Stimulated activated memory B cell treated with anti-CD40 and anti-IgM and Interleukin-4, amounts not matched to agents 10 μg/mL and 1 μg/mL and 100 μg/mL, for 72 hours (primary cell): ENCODE measurements at regions not wholly inside any gene's neighbourhood (a gene's known extent, or its start where the extent isn't known, plus 50 kb on each side); places are given as distances from the start of the nearest gene placed in this dataset.
"Not testable (repeated sequence)": the region's sequence is repeated elsewhere in the genome, so short reads cannot be mapped to it uniquely, and the experiment has no call there.

ENCODE experiments used
- ATAC-seq: fragments of 150-1000 bp; cut with Tn5 transposase; 2 replicates; pipeline ENCODE4 v1.10.0; 2021
- H3K27ac Mint-ChIP-seq: one replicate; pipeline ENCODE4 v1.8.0; 2022; ENCODE audit warnings: mild to moderate bottlenecking, mixed read lengths
- H3K27me3 Mint-ChIP-seq: one replicate; pipeline ENCODE4 v1.8.0; 2022; ENCODE audit warnings: mixed read lengths
- H3K36me3 Mint-ChIP-seq: one replicate; pipeline ENCODE4 v1.8.0; 2022; ENCODE audit warnings: mixed read lengths
- H3K4me1 Mint-ChIP-seq: one replicate; pipeline ENCODE4 v1.8.0; 2022; ENCODE audit warnings: mixed read lengths
- H3K4me3 Mint-ChIP-seq: one replicate; pipeline ENCODE4 v1.8.0; 2022; ENCODE audit warnings: mild to moderate bottlenecking, moderate library complexity, mixed read lengths
- H3K9me3 Mint-ChIP-seq: one replicate; pipeline ENCODE4 v1.8.0; 2022; ENCODE audit warnings: mixed read lengths

- no peaks in the 10 kb centered on the region for H3K36me3 Mint-ChIP-seq
- no peaks in the 10 kb centered on the region for H3K4me1 Mint-ChIP-seq
- H3K27ac Mint-ChIP-seq: no peak overlapping the region
- H3K4me3 Mint-ChIP-seq: no peak overlapping the region
- peaks cover 13% of the 10 kb centered on the region for H3K27me3 Mint-ChIP-seq
- no peak for ATAC-seq
- no peaks in the 10 kb centered on the region for H3K9me3 Mint-ChIP-seq
Observed at GRCh38 chr1:244758708-244759107, 76.8 kb upstream of the COX20 start.

- H3K4me1 Mint-ChIP-seq: no peaks in the 10 kb centered on the region
- ATAC-seq: no peak
- no peak overlapping the region for H3K27ac Mint-ChIP-seq
- H3K27me3 Mint-ChIP-seq: peaks cover 18% of the 10 kb centered on the region
- no peak overlapping the region for H3K4me3 Mint-ChIP-seq
- no peaks in the 10 kb centered on the region for H3K9me3 Mint-ChIP-seq
- no peaks in the 10 kb centered on the region for H3K36me3 Mint-ChIP-seq
Observed at GRCh38 chr1:244759158-244759557, 76.3 kb upstream of the COX20 start.

DNA sequence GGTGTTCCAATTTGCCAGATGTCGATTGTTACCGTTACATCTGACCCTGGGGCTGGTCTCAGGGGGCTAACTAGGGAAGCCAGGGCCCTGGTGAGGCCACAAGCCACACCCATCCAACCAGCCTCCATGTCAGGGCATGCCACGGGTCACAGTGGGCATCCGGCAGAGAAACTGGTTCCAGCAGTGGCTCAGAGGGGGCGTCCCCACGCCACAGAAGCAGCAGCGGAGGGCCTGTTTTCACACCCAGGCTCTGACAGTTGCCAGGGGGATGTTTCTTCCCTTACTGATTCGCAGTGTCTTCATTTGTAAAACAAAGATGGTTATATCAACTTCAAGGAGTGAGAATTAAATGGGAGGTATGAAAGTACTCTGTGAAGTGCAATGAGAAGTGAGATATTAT, 75.0 kb upstream of the COX20 start:
- H3K9me3 Mint-ChIP-seq: no peaks in the 10 kb centered on the region
- no peak for ATAC-seq
- no peak overlapping the region for H3K27ac Mint-ChIP-seq
- H3K27me3 Mint-ChIP-seq: peaks cover 31% of the 10 kb centered on the region
- H3K4me1 Mint-ChIP-seq: no peaks in the 10 kb centered on the region
- no peak overlapping the region for H3K4me3 Mint-ChIP-seq
- no peaks in the 10 kb centered on the region for H3K36me3 Mint-ChIP-seq

- Mint-ChIP-seq H3K36me3 (no peaks in the 10 kb centered on the region), H3K27me3 (peaks cover 38% of the 10 kb centered on the region), H3K4me1 (no peaks in the 10 kb centered on the region), H3K9me3 (no peaks in the 10 kb centered on the region), H3K4me3 (no peak overlapping the region), H3K27ac (no peak overlapping the region)
- no peak for ATAC-seq
Observed at GRCh38 chr1:244761279-244761678, 74.2 kb upstream of the COX20 start.

DNA sequence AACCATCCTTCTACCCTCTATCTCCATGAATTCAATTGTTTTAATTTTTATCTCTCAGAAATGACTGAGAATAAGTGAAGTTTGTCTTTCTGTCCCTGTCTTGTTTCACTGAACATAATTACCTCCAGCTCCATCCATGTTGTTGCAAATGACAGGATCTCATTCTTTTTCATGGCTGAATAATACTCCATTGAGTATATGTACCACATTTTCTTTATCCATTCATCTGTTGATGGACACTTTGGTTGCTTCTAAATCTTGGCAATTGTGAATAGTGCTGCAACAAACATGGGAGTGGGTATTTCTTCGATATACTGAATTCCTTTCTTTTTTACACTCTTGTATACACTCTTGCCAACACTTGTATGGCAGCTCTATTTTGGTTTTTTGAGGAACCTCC, 72.8 kb upstream of the COX20 start:
- Mint-ChIP-seq H3K36me3 (no peaks in the 10 kb centered on the region), H3K4me1 (no peaks in the 10 kb centered on the region), H3K27me3 (peaks cover 51% of the 10 kb centered on the region), H3K4me3 (no peak overlapping the region), H3K27ac (no peak overlapping the region), H3K9me3 (no peaks in the 10 kb centered on the region)
- ATAC-seq: no peak

DNA sequence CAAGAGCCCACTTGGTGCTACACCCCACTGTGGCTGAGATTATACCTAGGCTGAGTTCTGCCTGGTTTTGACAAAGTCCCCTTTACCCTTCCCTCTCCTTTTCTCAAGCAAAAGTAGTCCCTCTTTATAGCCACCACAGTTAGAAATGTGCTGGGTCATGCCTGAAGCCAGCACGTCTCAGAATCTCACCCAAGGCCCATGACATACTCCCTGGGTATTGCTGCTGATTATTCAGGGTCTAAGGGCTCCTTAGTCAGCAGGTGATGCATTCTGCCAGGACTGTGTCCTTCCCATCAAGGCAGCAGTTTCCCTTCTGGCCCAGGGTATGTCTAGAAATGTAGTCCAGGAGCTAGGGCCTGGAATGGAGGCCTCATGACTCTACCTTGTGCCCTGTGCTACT, 67.3 kb upstream of the COX20 start:
- peaks cover 67% of the 10 kb centered on the region for H3K27me3 Mint-ChIP-seq
- ATAC-seq: no peak
- H3K36me3 Mint-ChIP-seq: no peaks in the 10 kb centered on the region
- no peak overlapping the region for H3K4me3 Mint-ChIP-seq
- no peak overlapping the region for H3K27ac Mint-ChIP-seq
- H3K4me1 Mint-ChIP-seq: no peaks in the 10 kb centered on the region
- no peaks in the 10 kb centered on the region for H3K9me3 Mint-ChIP-seq

- H3K27me3 Mint-ChIP-seq: peaks cover 61% of the 10 kb centered on the region
- H3K4me3 Mint-ChIP-seq: no peak overlapping the region
- no peaks in the 10 kb centered on the region for H3K36me3 Mint-ChIP-seq
- no peaks in the 10 kb centered on the region for H3K9me3 Mint-ChIP-seq
- no peak for ATAC-seq
- H3K4me1 Mint-ChIP-seq: no peaks in the 10 kb centered on the region
- H3K27ac Mint-ChIP-seq: no peak overlapping the region
Observed at GRCh38 chr1:244768804-244769203, 66.7 kb upstream of the COX20 start.

DNA sequence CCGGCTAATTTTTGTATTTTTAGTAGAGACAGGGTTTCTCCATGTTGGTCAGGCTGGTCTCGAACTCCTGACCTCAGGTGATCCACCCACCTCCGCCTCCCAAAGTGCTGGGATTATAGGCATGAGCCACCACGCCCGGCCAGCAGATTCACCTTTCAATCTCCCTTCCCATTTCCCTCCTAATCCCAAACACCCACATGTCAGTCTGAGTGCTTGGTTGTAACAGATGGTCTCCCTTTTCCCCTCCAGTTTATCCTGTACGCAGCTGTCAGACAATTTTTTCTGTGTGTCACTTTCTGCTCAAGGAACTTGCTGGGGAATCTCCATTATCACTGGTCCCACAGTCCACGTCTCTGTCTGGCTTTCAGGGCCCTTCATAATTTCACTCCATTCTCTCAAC, 64.9 kb upstream of the COX20 start:
- not testable (repeated sequence) for H3K27ac Mint-ChIP-seq, H3K4me3 Mint-ChIP-seq, ATAC-seq, H3K36me3 Mint-ChIP-seq, H3K9me3 Mint-ChIP-seq, H3K4me1 Mint-ChIP-seq
- peaks cover 44% of the 10 kb centered on the region for H3K27me3 Mint-ChIP-seq

- no peaks in the 10 kb centered on the region for H3K9me3 Mint-ChIP-seq
- H3K27me3 Mint-ChIP-seq: peaks cover 20% of the 10 kb centered on the region
- H3K36me3 Mint-ChIP-seq: no peaks in the 10 kb centered on the region
- H3K4me1 Mint-ChIP-seq: peaks cover 3% of the 10 kb centered on the region
- ATAC-seq: no peak
- no peak overlapping the region for H3K4me3 Mint-ChIP-seq
- H3K27ac Mint-ChIP-seq: no peak overlapping the region
Observed at GRCh38 chr1:244773513-244773912, 61.9 kb upstream of the COX20 start.

DNA sequence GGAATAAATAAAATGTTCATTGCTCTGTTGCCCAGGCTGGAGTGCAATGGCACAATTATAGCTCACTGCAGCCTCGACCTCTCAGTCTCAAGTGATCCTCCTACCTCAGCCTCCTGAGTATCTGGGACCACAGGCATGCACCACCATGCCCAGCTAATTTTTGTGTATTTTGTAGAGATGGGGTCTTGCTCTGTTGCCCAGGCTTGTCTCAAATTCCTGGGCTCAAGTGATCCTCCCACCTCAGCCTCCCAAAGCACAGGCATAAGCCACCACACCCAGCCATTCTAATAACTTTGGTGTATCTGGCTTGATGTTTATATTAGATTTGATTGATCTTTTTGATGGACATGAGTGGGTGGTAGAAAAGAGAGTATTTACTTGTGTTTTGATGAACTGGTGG, 58.7 kb upstream of the COX20 start:
- ATAC-seq, H3K4me3 Mint-ChIP-seq, H3K9me3 Mint-ChIP-seq, H3K4me1 Mint-ChIP-seq, H3K36me3 Mint-ChIP-seq, H3K27me3 Mint-ChIP-seq, H3K27ac Mint-ChIP-seq: not testable (repeated sequence)

GRCh38 chr1:244778344-244778743, 57.1 kb upstream of the COX20 start:
- no peaks in the 10 kb centered on the region for H3K27me3 Mint-ChIP-seq
- H3K4me3 Mint-ChIP-seq: no peak overlapping the region
- peaks cover 6% of the 10 kb centered on the region for H3K4me1 Mint-ChIP-seq
- H3K27ac Mint-ChIP-seq: no peak overlapping the region
- no peak for ATAC-seq
- no peaks in the 10 kb centered on the region for H3K36me3 Mint-ChIP-seq
- H3K9me3 Mint-ChIP-seq: no peaks in the 10 kb centered on the region

- Mint-ChIP-seq H3K27ac (no peak overlapping the region), H3K27me3 (no peaks in the 10 kb centered on the region), H3K36me3 (no peaks in the 10 kb centered on the region), H3K4me1 (peaks cover 6% of the 10 kb centered on the region), H3K4me3 (no peak overlapping the region), H3K9me3 (no peaks in the 10 kb centered on the region)
- no peak for ATAC-seq
Observed at GRCh38 chr1:244779410-244779809, 56.0 kb upstream of the COX20 start.

DNA sequence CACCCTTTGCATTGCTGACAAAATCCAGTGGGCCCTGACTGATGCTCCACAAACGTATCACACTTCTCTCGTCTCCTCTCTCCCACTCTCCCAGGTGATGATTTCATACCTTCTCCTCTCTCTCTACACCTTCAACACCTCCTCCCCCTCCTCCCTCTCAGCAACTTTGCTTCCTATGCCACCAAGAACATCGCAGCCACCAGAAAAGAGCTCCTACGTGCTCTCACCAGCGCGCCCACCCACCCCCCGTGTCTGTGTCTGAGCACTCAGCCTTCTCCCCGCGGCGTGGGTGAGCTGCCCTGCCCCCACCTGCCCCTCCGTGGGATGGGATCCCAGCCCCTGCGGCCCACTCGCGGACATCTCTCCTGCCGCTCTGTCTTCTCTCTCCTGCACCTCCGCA, 55.1 kb upstream of the COX20 start:
- Mint-ChIP-seq H3K27ac (no peak overlapping the region), H3K4me3 (no peak overlapping the region), H3K9me3 (no peaks in the 10 kb centered on the region), H3K27me3 (no peaks in the 10 kb centered on the region), H3K36me3 (no peaks in the 10 kb centered on the region), H3K4me1 (peaks cover 6% of the 10 kb centered on the region)
- no peak for ATAC-seq

- H3K36me3 Mint-ChIP-seq: no peaks in the 10 kb centered on the region
- H3K27ac Mint-ChIP-seq: no peak overlapping the region
- ATAC-seq: no peak
- no peaks in the 10 kb centered on the region for H3K27me3 Mint-ChIP-seq
- H3K4me1 Mint-ChIP-seq: peaks cover 6% of the 10 kb centered on the region
- H3K9me3 Mint-ChIP-seq: no peaks in the 10 kb centered on the region
- H3K4me3 Mint-ChIP-seq: no peak overlapping the region
Observed at GRCh38 chr1:244782056-244782455, 53.4 kb upstream of the COX20 start.

DNA sequence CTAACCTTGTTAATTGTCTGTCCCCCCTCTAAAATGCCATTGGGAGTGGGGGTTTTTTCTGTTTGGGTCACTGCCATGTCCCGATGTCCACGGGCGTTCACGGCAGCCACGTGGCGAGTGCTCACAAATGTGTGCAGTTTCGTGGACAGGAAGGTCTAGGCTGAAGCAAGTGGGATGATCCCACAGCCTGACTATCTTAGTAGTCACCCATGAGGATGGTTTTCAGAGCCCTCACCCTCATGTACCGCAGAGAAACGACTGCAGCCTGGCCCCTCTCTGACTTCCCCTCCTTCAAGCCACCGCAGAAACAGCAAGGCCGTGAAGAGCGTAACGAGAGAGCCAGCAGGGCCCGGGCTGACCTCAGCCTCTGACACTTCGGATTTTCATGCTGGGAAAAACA, 52.3 kb upstream of the COX20 start:
- H3K4me3 Mint-ChIP-seq: no peak overlapping the region
- no peaks in the 10 kb centered on the region for H3K27me3 Mint-ChIP-seq
- H3K27ac Mint-ChIP-seq: no peak overlapping the region
- H3K9me3 Mint-ChIP-seq: no peaks in the 10 kb centered on the region
- no peaks in the 10 kb centered on the region for H3K36me3 Mint-ChIP-seq
- H3K4me1 Mint-ChIP-seq: peaks cover 6% of the 10 kb centered on the region
- no peak for ATAC-seq
